ENCODE measurements at regions not wholly inside any gene's neighbourhood (a gene's known extent, or its start where the extent isn't known, plus 50 kb on each side); places are given as distances from the start of the nearest gene placed in this dataset.

GRCh38 chr2:139228276-139228675 lies 448.1 kb upstream of the NXPH2 start:
- DNase-seq = no peak

- no peak for DNase-seq
These were observed 445.8 kb upstream of the NXPH2 start for GRCh38 chr2:139225961-139226360.

- DNase-seq = no peak
These were observed 438.0 kb upstream of the NXPH2 start for GRCh38 chr2:139218181-139218580.

GRCh38 chr2:139217641-139218040 lies 437.5 kb upstream of the NXPH2 start:
- DNase-seq = peak; percentile 80

GRCh38 chr2:139216435-139216834 lies 436.2 kb upstream of the NXPH2 start:
- no peak for DNase-seq

- DNase-seq = no peak
These were observed 434.6 kb upstream of the NXPH2 start for GRCh38 chr2:139214801-139215200.

GRCh38 chr2:139209586-139209985 lies 429.4 kb upstream of the NXPH2 start:
- no peak for DNase-seq

GRCh38 chr2:139201516-139201915 lies 421.3 kb upstream of the NXPH2 start:
- peak; percentile 2 for DNase-seq

- DNase-seq = peak; percentile 1
These were observed 416.6 kb upstream of the NXPH2 start for GRCh38 chr2:139196754-139197153.

GRCh38 chr2:139194546-139194945 lies 414.4 kb upstream of the NXPH2 start:
- no peak for DNase-seq

GRCh38 chr2:139177041-139177440 lies 396.9 kb upstream of the NXPH2 start:
- DNase-seq = no peak

GRCh38 chr2:139175510-139175909 lies 395.3 kb upstream of the NXPH2 start:
- DNase-seq = no peak

GRCh38 chr2:139170406-139170805 lies 390.2 kb upstream of the NXPH2 start:
- DNase-seq = no peak

GRCh38 chr2:139165601-139166000 lies 385.4 kb upstream of the NXPH2 start:
- no peak for DNase-seq

- DNase-seq = no peak
These were observed 384.9 kb upstream of the NXPH2 start for GRCh38 chr2:139165041-139165440.

- no peak for DNase-seq
These were observed 382.8 kb upstream of the NXPH2 start for GRCh38 chr2:139162957-139163356.

GRCh38 chr2:139162456-139162855 lies 382.3 kb upstream of the NXPH2 start:
- DNase-seq = no peak

- peak; percentile 42 for DNase-seq
These were observed 380.6 kb upstream of the NXPH2 start for GRCh38 chr2:139160836-139161235.

- no peak for DNase-seq
These were observed 379.0 kb upstream of the NXPH2 start for GRCh38 chr2:139159177-139159576.

- DNase-seq = no peak
These were observed 376.5 kb upstream of the NXPH2 start for GRCh38 chr2:139156730-139157129.

- DNase-seq = no peak
These were observed 375.8 kb upstream of the NXPH2 start for GRCh38 chr2:139155991-139156390.

- peak; percentile 44 for DNase-seq
These were observed 362.2 kb upstream of the NXPH2 start for GRCh38 chr2:139142252-139142880.

GRCh38 chr2:139124271-139124670 lies 344.1 kb upstream of the NXPH2 start:
- DNase-seq = no peak

- DNase-seq = peak; percentile 18
These were observed 343.6 kb upstream of the NXPH2 start for GRCh38 chr2:139123795-139124194.

- DNase-seq = no peak
These were observed 342.5 kb upstream of the NXPH2 start for GRCh38 chr2:139122711-139123158.
